ENCODE measurements at regions not wholly inside any gene's neighbourhood (a gene's known extent, or its start where the extent isn't known, plus 50 kb on each side); places are given as distances from the start of the nearest gene placed in this dataset.
A peak's percentile ranks its signal among the peaks of the same experiment; 100 is the strongest.

- Mint-ChIP-seq H3K27ac (peak overlapping the region; percentile 91), H3K27me3 (ENCODE audit: low read depth) (no peaks in the 10 kb centered on the region), H3K4me1 (peaks cover 18% of the 10 kb centered on the region), H3K36me3 (no peaks in the 10 kb centered on the region), H3K4me3 (peak overlapping the region; percentile 93), H3K9me3 (0 out of 2 replicates have a peak, but pooled peaks cover 5% of the 10 kb centered on the region)
- ChIA-PET POLR2A (interaction anchor here (0.6 kb wide), 1 partner anchor 125 kb away, joined by 3 read pairs; no protein-coding TSS in a partner anchor), CTCF (interaction anchor here (0.7 to 1.2 kb wide), 2 partner anchors 274 to 359 kb away, joined by 3 to 9 read pairs; no protein-coding TSS in a partner anchor)
- TF ChIP-seq CBFB (CRISPR knock-in tag; IDR thresholded peaks at IDR 0.05; ENCODE audit: low read depth) (no peak), MLX (CRISPR knock-in tag; IDR thresholded peaks at IDR 0.05) (no peak)
- DNase-seq (ENCODE audit: low spot score) (no peak), ATAC-seq (peak; percentile 33)
Measured at GRCh38 chr4:184538023-184538599, 63.8 kb upstream of the IRF2 start.

- Mint-ChIP-seq H3K4me3 (peak overlapping the region; percentile 93), H3K27ac (peak overlapping the region; percentile 91), H3K9me3 (0 out of 2 replicates have a peak, but pooled peaks cover 5% of the 10 kb centered on the region), H3K27me3 (ENCODE audit: low read depth) (no peaks in the 10 kb centered on the region), H3K4me1 (peaks cover 18% of the 10 kb centered on the region), H3K36me3 (no peaks in the 10 kb centered on the region)
- CTCF ChIA-PET = interaction anchor here (1.2 kb wide), 1 partner anchor 273 kb away, joined by 9 read pairs; no protein-coding TSS in a partner anchor
- POLR2A ChIA-PET = interaction anchor here (0.6 kb wide), 2 partner anchors 63 to 124 kb away, joined by 3 read pairs; partner anchors contain the start of gene IRF2
- peak; percentile 52 for TF ChIP-seq GABPB1 (CRISPR knock-in tag; IDR thresholded peaks at IDR 0.05)
- TF ChIP-seq ZNF263 (CRISPR knock-in tag; IDR thresholded peaks at IDR 0.05; ENCODE audit: low read depth) = no peak
- TF ChIP-seq ZMAT4 (CRISPR knock-in tag; IDR thresholded peaks at IDR 0.05) = no peak
- TF ChIP-seq PREB (CRISPR knock-in tag; IDR thresholded peaks at IDR 0.05; ENCODE audit: borderline replicate concordance) = no peak
- no peak for TF ChIP-seq NFYB (CRISPR knock-in tag; conservative IDR thresholded peaks at IDR 0.05; ENCODE audit: low read depth)
- TF ChIP-seq FOXK1 (CRISPR knock-in tag; IDR thresholded peaks at IDR 0.05) = no peak
- TF ChIP-seq SP1 (CRISPR knock-in tag; conservative IDR thresholded peaks at IDR 0.05) = peak; percentile 40; the same call in 1 of the 2 replicates
- TF ChIP-seq FOXP4 (CRISPR knock-in tag; IDR thresholded peaks at IDR 0.05) = 0 out of 2 replicates have a peak, but pooled peaks have one; percentile 38
- peak; percentile 97 for DNase-seq (ENCODE audit: low spot score)
- peak; percentile 93 for ATAC-seq
Measured at GRCh38 chr4:184537269-184538022, 63.1 kb upstream of the IRF2 start.

GRCh38 chr4:184536881-184537248, 62.5 kb upstream of the IRF2 start:
- DNase-seq (ENCODE audit: low spot score) (no peak), ATAC-seq (no peak; the same call in 1 of the 2 replicates)
- TF ChIP-seq ZNF281 (CRISPR knock-in tag; IDR thresholded peaks at IDR 0.05) (no peak), ZNF425 (CRISPR knock-in tag; conservative IDR thresholded peaks at IDR 0.05) (no peak), NFYB (CRISPR knock-in tag; conservative IDR thresholded peaks at IDR 0.05; ENCODE audit: low read depth) (no peak), TCF7 (CRISPR knock-in tag; IDR thresholded peaks at IDR 0.05; ENCODE audit: low read depth) (no peak), GABPB1 (CRISPR knock-in tag; IDR thresholded peaks at IDR 0.05) (no peak), FOXP4 (CRISPR knock-in tag; IDR thresholded peaks at IDR 0.05) (no peak), MAX (CRISPR knock-in tag; IDR thresholded peaks at IDR 0.05) (no peak)
- POLR2A ChIA-PET = interaction anchor here (0.6 kb wide), 1 partner anchor 63 kb away, joined by 3 read pairs; the partner anchor contains the start of gene IRF2
- H3K4me1 Mint-ChIP-seq = peaks cover 18% of the 10 kb centered on the region
- CTCF ChIA-PET = interaction anchor here (0.9 to 1.2 kb wide), 2 partner anchors 273 kb away, joined by 4 to 9 read pairs; no protein-coding TSS in a partner anchor
- peak overlapping the region; percentile 93 for H3K4me3 Mint-ChIP-seq
- H3K9me3 Mint-ChIP-seq = 0 out of 2 replicates have a peak, but pooled peaks cover 5% of the 10 kb centered on the region
- peak overlapping the region; percentile 91 for H3K27ac Mint-ChIP-seq
- no peaks in the 10 kb centered on the region for H3K36me3 Mint-ChIP-seq
- no peaks in the 10 kb centered on the region for H3K27me3 Mint-ChIP-seq (ENCODE audit: low read depth)
